WTC11 (cell line): ENCODE measurements at regions not wholly inside any gene's neighbourhood (a gene's known extent, or its start where the extent isn't known, plus 50 kb on each side); places are given as distances from the start of the nearest gene placed in this dataset.

Experiments
- ATAC-seq: fragments of 200-7000 bp; cut with Tn5 transposase; 2 replicates; pipeline ENCODE4 v1.10.0; 2021; ENCODE audit warnings: mild to moderate bottlenecking, moderate library complexity
- CTCF ChIA-PET: fragments of 300-600 bp; sonication (Branson Sonifier 250); formaldehyde crosslinking; loops from one replicate; lab custom pipeline; 2021; ENCODE audit warnings: antibody characterized with exemption; lab: Charles Lee
- POLR2A ChIA-PET: fragments of 350-600 bp; sonication (Branson Sonifier 250); formaldehyde crosslinking; loops from one replicate; lab custom pipeline; 2021; ENCODE audit warnings: antibody characterized with exemption; lab: Charles Lee
- DNase-seq: peaks from one replicate; pipeline ENCODE4 v3.0.0; 2021; ENCODE audit warnings: low spot score
- H3K27ac Mint-ChIP-seq: 2 replicates; pipeline ENCODE4 v1.8.0; 2021; ENCODE audit warnings: mixed read lengths
- H3K27me3 Mint-ChIP-seq: 2 replicates; pipeline ENCODE4 v1.8.0; 2021; ENCODE audit warnings: low read depth, mild to moderate bottlenecking, moderate library complexity, mixed read lengths
- H3K36me3 Mint-ChIP-seq: 2 replicates; pipeline ENCODE4 v1.8.0; 2021; ENCODE audit warnings: mixed read lengths
- H3K4me1 Mint-ChIP-seq: 2 replicates; pipeline ENCODE4 v1.8.0; 2022; ENCODE audit warnings: mixed read lengths
- H3K4me3 Mint-ChIP-seq: 2 replicates; pipeline ENCODE4 v1.8.0; 2021; ENCODE audit warnings: mild to moderate bottlenecking, moderate library complexity, mixed read lengths
- H3K9me3 Mint-ChIP-seq: 2 replicates; pipeline ENCODE4 v1.8.0; 2021; ENCODE audit warnings: mixed read lengths
- ARID4B ChIP-seq: sonication (generic); formaldehyde crosslinking; IDR thresholded peaks from 2 replicates; pipeline ENCODE4 v1.8.0; 2023; ENCODE audit warnings: missing genetic modification reagents, mild to moderate bottlenecking, borderline replicate concordance
- ATF2 ChIP-seq: sonication (generic); formaldehyde crosslinking; IDR thresholded peaks from 2 replicates; pipeline ENCODE4 v1.8.1; 2022; ENCODE audit warnings: low read depth, missing genetic modification reagents, borderline replicate concordance
- CDX4 ChIP-seq: fragments of 250-450 bp; sonication (Bioruptor Pico); IDR thresholded peaks from 2 replicates; pipeline ENCODE4 v1.9.0; 2021; ENCODE audit warnings: moderate library complexity, mild to moderate bottlenecking, inconsistent platforms, borderline replicate concordance
- CREM ChIP-seq: sonication (generic); formaldehyde crosslinking; IDR thresholded peaks from 2 replicates; pipeline ENCODE4 v1.8.1; 2022; ENCODE audit warnings: mild to moderate bottlenecking, missing genetic modification reagents, moderate library complexity
- CTCF ChIP-seq: fragments of 200-600 bp; IDR thresholded peaks from 2 replicates; pipeline ENCODE4 v1.8.0; 2022; ENCODE audit warnings: antibody characterized with exemption
- E2F4 ChIP-seq: sonication (generic); formaldehyde crosslinking; IDR thresholded peaks from 2 replicates; pipeline ENCODE4 v1.8.1; 2022; ENCODE audit warnings: low read depth, mild to moderate bottlenecking, moderate library complexity, missing genetic modification reagents, borderline replicate concordance
- ESRRA ChIP-seq: sonication (generic); formaldehyde crosslinking; IDR thresholded peaks from 2 replicates; pipeline ENCODE4 v1.8.1; 2022; ENCODE audit warnings: mild to moderate bottlenecking, missing genetic modification reagents, borderline replicate concordance
- FOXP1 ChIP-seq: sonication (generic); formaldehyde crosslinking; IDR thresholded peaks from 2 replicates; pipeline ENCODE4 v1.8.0; 2022; ENCODE audit warnings: missing genetic modification reagents, mild to moderate bottlenecking, moderate library complexity, borderline replicate concordance
- GRHL2 ChIP-seq: fragments of 250-450 bp; sonication (Bioruptor Pico); IDR thresholded peaks from 2 replicates; pipeline ENCODE4 v1.8.0; 2022; ENCODE audit warnings: mild to moderate bottlenecking, moderate library complexity; ENCODE audit not compliant: insufficient replicate concordance, severe bottlenecking
- GTF2I ChIP-seq: fragments of 250-450 bp; sonication (Bioruptor Pico); conservative IDR thresholded peaks from 2 replicates; pipeline ENCODE4 v1.4.0; 2021; ENCODE audit warnings: mild to moderate bottlenecking
- JAZF1 ChIP-seq: fragments of 250-450 bp; sonication (Bioruptor Pico); IDR thresholded peaks from 2 replicates; pipeline ENCODE4 v1.9.0; 2021; ENCODE audit warnings: moderate library complexity, mild to moderate bottlenecking, inconsistent platforms
- NR1H2 ChIP-seq: sonication (generic); formaldehyde crosslinking; IDR thresholded peaks from 2 replicates; pipeline ENCODE4 v1.9.0; 2021; ENCODE audit warnings: mild to moderate bottlenecking, moderate library complexity, missing genetic modification reagents
- NR2C2 ChIP-seq: sonication (generic); formaldehyde crosslinking; IDR thresholded peaks from 2 replicates; pipeline ENCODE4 v1.8.0; 2022; ENCODE audit warnings: mild to moderate bottlenecking, missing genetic modification reagents
- OVOL2 ChIP-seq: fragments of 250-450 bp; sonication (Bioruptor Pico); IDR thresholded peaks from 2 replicates; pipeline ENCODE4 v1.9.0; 2021; ENCODE audit warnings: mild to moderate bottlenecking, borderline replicate concordance
- RORB ChIP-seq: fragments of 250-450 bp; sonication (Bioruptor Pico); IDR thresholded peaks from 2 replicates; pipeline ENCODE4 v1.9.0; 2021; ENCODE audit warnings: mild to moderate bottlenecking
- STAT6 ChIP-seq: sonication (generic); formaldehyde crosslinking; conservative IDR thresholded peaks from 2 replicates; pipeline ENCODE4 v1.8.1; 2023; ENCODE audit warnings: mild to moderate bottlenecking, low read depth, missing genetic modification reagents, moderate library complexity
- TCF7 ChIP-seq: sonication (generic); formaldehyde crosslinking; IDR thresholded peaks from 2 replicates; pipeline ENCODE4 v1.8.0; 2022; ENCODE audit warnings: mild to moderate bottlenecking, low read depth, missing genetic modification reagents, moderate library complexity
- ZNF263 ChIP-seq: sonication (generic); formaldehyde crosslinking; IDR thresholded peaks from 2 replicates; pipeline ENCODE4 v1.8.1; 2022; ENCODE audit warnings: low read depth, mild to moderate bottlenecking, moderate library complexity, missing genetic modification reagents
- ZNF396 ChIP-seq: fragments of 250-450 bp; sonication (Bioruptor Pico); IDR thresholded peaks from 2 replicates; pipeline ENCODE4 v1.8.0; 2021; ENCODE audit warnings: mild to moderate bottlenecking, moderate library complexity, borderline replicate concordance
- ZNF423 ChIP-seq: fragments of 250-450 bp; sonication (Bioruptor Pico); IDR thresholded peaks from 2 replicates; pipeline ENCODE4 v2.1.2; 2022; ENCODE audit warnings: mild to moderate bottlenecking, moderate library complexity
- ZSCAN18 ChIP-seq: fragments of 250-450 bp; sonication (Bioruptor Pico); IDR thresholded peaks from 2 replicates; pipeline ENCODE4 v2.1.2; 2022; ENCODE audit warnings: mild to moderate bottlenecking, moderate library complexity

GRCh38 chr9:28696960-28697359 lies 1123.7 kb upstream of the C9orf72 start (continued):
- TF ChIP-seq NR2C2 (CRISPR knock-in tag) (no peak), ATF2 (CRISPR knock-in tag) (no peak), STAT6 (no peak), ZNF396 (no peak), ARID4B (no peak), ZNF263 (CRISPR knock-in tag) (no peak)

- CTCF ChIA-PET: no interaction called here
- TF ChIP-seq TCF7 (CRISPR knock-in tag): no peak
- no peak for TF ChIP-seq ESRRA (CRISPR knock-in tag)
- no peak for TF ChIP-seq OVOL2 (CRISPR knock-in tag)
- no peak for TF ChIP-seq NR2C2 (CRISPR knock-in tag)
- TF ChIP-seq ZNF423 (CRISPR knock-in tag): no peak
- TF ChIP-seq GRHL2 (CRISPR knock-in tag): no peak
These were observed 1126.4 kb upstream of the C9orf72 start for GRCh38 chr9:28699632-28700031.

GRCh38 chr9:28707616-28708015 lies 1134.3 kb upstream of the C9orf72 start:
- Mint-ChIP-seq H3K4me3 (no peak overlapping the region), H3K27ac (no peak overlapping the region), H3K27me3 (no peaks in the 10 kb centered on the region), H3K9me3 (peaks cover 1% of the 10 kb centered on the region; the same call in 1 of the 2 replicates), H3K36me3 (no peaks in the 10 kb centered on the region), H3K4me1 (peaks cover 10% of the 10 kb centered on the region)
- no peak for DNase-seq
- ATAC-seq: no peak
- ChIA-PET CTCF (no interaction called here), POLR2A (no interaction called here)
- TF ChIP-seq NR1H2 (CRISPR knock-in tag) (no peak), NR2C2 (CRISPR knock-in tag) (no peak), CTCF (no peak), CREM (CRISPR knock-in tag) (no peak), ZSCAN18 (no peak), GTF2I (CRISPR knock-in tag) (no peak), RORB (CRISPR knock-in tag) (no peak), E2F4 (CRISPR knock-in tag) (no peak), CDX4 (CRISPR knock-in tag) (no peak), JAZF1 (CRISPR knock-in tag) (no peak), FOXP1 (CRISPR knock-in tag) (no peak)

More at GRCh38 chr9:28699632-28700031, 1126.4 kb upstream of the C9orf72 start:
- ATAC-seq: no peak
- no peak for DNase-seq
- H3K9me3 Mint-ChIP-seq: peaks cover 41% of the 10 kb centered on the region
- H3K36me3 Mint-ChIP-seq: peaks cover 29% of the 10 kb centered on the region
- H3K27ac Mint-ChIP-seq: no peak overlapping the region
- POLR2A ChIA-PET: no interaction called here
- no peaks in the 10 kb centered on the region for H3K27me3 Mint-ChIP-seq
- no peaks in the 10 kb centered on the region for H3K4me1 Mint-ChIP-seq
- no peak overlapping the region for H3K4me3 Mint-ChIP-seq
